ENCODE measurements at regions not wholly inside any gene's neighbourhood (a gene's known extent, or its start where the extent isn't known, plus 50 kb on each side); places are given as distances from the start of the nearest gene placed in this dataset.

DNA sequence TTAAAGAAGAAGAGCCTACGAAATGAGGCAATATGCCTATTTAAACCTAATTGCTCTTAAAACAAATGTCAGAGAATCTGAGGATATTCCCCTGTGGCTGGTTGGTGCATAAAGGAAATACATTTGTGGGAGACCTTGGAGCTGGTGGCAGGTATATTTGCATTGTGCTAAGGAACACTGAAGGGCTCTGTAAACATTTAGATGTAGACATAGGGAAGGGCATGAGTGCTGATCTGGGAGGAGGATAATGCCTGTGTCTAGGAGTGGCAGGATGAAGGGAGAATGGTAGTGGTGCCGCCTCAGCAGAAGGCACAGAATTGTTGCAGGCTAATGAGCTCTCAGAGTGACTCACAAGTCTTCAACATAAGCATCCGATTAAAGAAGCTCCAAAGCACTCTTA is 85.8 kb downstream of the CD164 start:
- Histone ChIP-seq H3K27ac (ENCODE audit: low read length) (no peak overlapping the region), H3K4me3 (ENCODE audit: low read length) (no peak overlapping the region), H2AFZ (ENCODE audit: low read depth, low read length) (no peak overlapping the region), H3K4me2 (ENCODE audit: low read length) (no peak overlapping the region), H3K36me3 (ENCODE audit: insufficient read depth, low read length) (no peaks in the 10 kb centered on the region), H3F3A (ENCODE audit: insufficient read depth, low read length, poor library complexity, severe bottlenecking) (no peaks in the 10 kb centered on the region), H3K9me3 (ENCODE audit: low read length) (no peaks in the 10 kb centered on the region), H3K9ac (ENCODE audit: low read length) (no peak overlapping the region), H4K20me1 (ENCODE audit: insufficient read depth) (no peaks in the 10 kb centered on the region), H3K9me2 (ENCODE audit: insufficient read depth, low read length) (no peaks in the 10 kb centered on the region), H3K27me3 (ENCODE audit: insufficient read depth, low read depth, low read length) (no peaks in the 10 kb centered on the region), H3K79me2 (replicated peaks; ENCODE audit: insufficient read depth, low read length) (no peaks in the 10 kb centered on the region)
- TF ChIP-seq MXI1 (conservative IDR thresholded peaks at IDR 0.05; ENCODE audit: poor library complexity, severe bottlenecking) (no peak), TAF1 (IDR thresholded peaks at IDR 0.05; ENCODE audit: low read depth) (no peak), EP300 (conservative IDR thresholded peaks at IDR 0.05; ENCODE audit: poor library complexity, severe bottlenecking) (no peak), EZH2 (IDR thresholded peaks at IDR 0.05; ENCODE audit: borderline replicate concordance, insufficient read depth, low read length, poor library complexity, severe bottlenecking) (no peak), SMC3 (conservative IDR thresholded peaks at IDR 0.05; ENCODE audit: poor library complexity) (no peak), RAD21 (conservative IDR thresholded peaks at IDR 0.05) (no peak), POLR2AphosphoS5 (IDR thresholded peaks at IDR 0.05) (no peak)
- TF ChIP-seq, protein P1, sequence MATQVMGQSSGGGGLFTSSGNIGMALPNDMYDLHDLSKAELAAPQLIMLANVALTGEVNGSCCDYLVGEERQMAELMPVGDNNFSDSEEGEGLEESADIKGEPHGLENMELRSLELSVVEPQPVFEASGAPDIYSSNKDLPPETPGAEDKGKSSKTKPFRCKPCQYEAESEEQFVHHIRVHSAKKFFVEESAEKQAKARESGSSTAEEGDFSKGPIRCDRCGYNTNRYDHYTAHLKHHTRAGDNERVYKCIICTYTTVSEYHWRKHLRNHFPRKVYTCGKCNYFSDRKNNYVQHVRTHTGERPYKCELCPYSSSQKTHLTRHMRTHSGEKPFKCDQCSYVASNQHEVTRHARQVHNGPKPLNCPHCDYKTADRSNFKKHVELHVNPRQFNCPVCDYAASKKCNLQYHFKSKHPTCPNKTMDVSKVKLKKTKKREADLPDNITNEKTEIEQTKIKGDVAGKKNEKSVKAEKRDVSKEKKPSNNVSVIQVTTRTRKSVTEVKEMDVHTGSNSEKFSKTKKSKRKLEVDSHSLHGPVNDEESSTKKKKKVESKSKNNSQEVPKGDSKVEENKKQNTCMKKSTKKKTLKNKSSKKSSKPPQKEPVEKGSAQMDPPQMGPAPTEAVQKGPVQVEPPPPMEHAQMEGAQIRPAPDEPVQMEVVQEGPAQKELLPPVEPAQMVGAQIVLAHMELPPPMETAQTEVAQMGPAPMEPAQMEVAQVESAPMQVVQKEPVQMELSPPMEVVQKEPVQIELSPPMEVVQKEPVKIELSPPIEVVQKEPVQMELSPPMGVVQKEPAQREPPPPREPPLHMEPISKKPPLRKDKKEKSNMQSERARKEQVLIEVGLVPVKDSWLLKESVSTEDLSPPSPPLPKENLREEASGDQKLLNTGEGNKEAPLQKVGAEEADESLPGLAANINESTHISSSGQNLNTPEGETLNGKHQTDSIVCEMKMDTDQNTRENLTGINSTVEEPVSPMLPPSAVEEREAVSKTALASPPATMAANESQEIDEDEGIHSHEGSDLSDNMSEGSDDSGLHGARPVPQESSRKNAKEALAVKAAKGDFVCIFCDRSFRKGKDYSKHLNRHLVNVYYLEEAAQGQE (IDR thresholded peaks at IDR 0.05; ENCODE audit: borderline replicate concordance), result no peak
- TF ChIP-seq, protein P2, sequence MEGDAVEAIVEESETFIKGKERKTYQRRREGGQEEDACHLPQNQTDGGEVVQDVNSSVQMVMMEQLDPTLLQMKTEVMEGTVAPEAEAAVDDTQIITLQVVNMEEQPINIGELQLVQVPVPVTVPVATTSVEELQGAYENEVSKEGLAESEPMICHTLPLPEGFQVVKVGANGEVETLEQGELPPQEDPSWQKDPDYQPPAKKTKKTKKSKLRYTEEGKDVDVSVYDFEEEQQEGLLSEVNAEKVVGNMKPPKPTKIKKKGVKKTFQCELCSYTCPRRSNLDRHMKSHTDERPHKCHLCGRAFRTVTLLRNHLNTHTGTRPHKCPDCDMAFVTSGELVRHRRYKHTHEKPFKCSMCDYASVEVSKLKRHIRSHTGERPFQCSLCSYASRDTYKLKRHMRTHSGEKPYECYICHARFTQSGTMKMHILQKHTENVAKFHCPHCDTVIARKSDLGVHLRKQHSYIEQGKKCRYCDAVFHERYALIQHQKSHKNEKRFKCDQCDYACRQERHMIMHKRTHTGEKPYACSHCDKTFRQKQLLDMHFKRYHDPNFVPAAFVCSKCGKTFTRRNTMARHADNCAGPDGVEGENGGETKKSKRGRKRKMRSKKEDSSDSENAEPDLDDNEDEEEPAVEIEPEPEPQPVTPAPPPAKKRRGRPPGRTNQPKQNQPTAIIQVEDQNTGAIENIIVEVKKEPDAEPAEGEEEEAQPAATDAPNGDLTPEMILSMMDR (IDR thresholded peaks at IDR 0.05; ENCODE audit: poor library complexity, severe bottlenecking), result no peak

DNA sequence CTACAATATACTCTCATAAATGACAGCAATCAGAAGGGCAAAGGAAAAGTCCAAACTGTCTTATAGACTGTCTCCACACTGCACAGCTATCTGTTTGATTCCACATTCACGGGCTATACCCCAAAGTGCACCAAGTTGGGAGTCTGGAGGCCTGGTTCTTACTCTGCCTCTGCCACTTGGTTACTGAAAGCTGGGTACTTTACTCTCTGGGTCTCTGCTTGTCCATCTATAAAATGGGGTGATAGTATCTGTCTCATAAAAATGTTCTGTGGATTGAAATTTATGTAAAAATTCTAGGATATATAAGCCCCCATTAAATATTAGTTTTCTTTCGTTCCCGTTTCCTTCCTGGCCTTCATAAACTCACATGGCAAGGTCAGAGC is 86.5 kb downstream of the CD164 start:
- Histone ChIP-seq H3K4me3 (ENCODE audit: low read length) (no peak overlapping the region), H3K27me3 (ENCODE audit: insufficient read depth, low read depth, low read length) (no peaks in the 10 kb centered on the region), H2AFZ (ENCODE audit: low read depth, low read length) (no peak overlapping the region), H3K9me2 (ENCODE audit: insufficient read depth, low read length) (no peaks in the 10 kb centered on the region), H3K4me2 (ENCODE audit: low read length) (no peak overlapping the region), H3K27ac (ENCODE audit: low read length) (no peak overlapping the region), H3K9me3 (ENCODE audit: low read length) (no peaks in the 10 kb centered on the region), H3F3A (ENCODE audit: insufficient read depth, low read length, poor library complexity, severe bottlenecking) (no peaks in the 10 kb centered on the region), H4K20me1 (ENCODE audit: insufficient read depth) (no peaks in the 10 kb centered on the region), H3K9ac (ENCODE audit: low read length) (no peak overlapping the region), H3K36me3 (ENCODE audit: insufficient read depth, low read length) (no peaks in the 10 kb centered on the region), H3K79me2 (replicated peaks; ENCODE audit: insufficient read depth, low read length) (no peaks in the 10 kb centered on the region)
- no peak for TF ChIP-seq RAD21 (conservative IDR thresholded peaks at IDR 0.05)
- TF ChIP-seq MXI1 (conservative IDR thresholded peaks at IDR 0.05; ENCODE audit: poor library complexity, severe bottlenecking), result no peak
- TF ChIP-seq, protein P2 (IDR thresholded peaks at IDR 0.05; ENCODE audit: poor library complexity, severe bottlenecking), result no peak

Data from neural cell (in vitro differentiated cells).